GM19023 (cell line): ENCODE measurements at regions not wholly inside any gene's neighbourhood (a gene's known extent, or its start where the extent isn't known, plus 50 kb on each side); places are given as distances from the start of the nearest gene placed in this dataset.
A peak's percentile ranks its signal among the peaks of the same experiment; 100 is the strongest.
"Not testable (repeated sequence)": the region's sequence is repeated elsewhere in the genome, so short reads cannot be mapped to it uniquely, and the experiment has no call there.

Source experiments
- ATAC-seq: cut with Tn5 transposase; IDR thresholded peaks from one replicate; pipeline ENCODE4 v1.9.1; 2021; ENCODE audit warnings: mild to moderate bottlenecking, moderate library complexity; ENCODE audit not compliant: unreplicated experiment

DNA sequence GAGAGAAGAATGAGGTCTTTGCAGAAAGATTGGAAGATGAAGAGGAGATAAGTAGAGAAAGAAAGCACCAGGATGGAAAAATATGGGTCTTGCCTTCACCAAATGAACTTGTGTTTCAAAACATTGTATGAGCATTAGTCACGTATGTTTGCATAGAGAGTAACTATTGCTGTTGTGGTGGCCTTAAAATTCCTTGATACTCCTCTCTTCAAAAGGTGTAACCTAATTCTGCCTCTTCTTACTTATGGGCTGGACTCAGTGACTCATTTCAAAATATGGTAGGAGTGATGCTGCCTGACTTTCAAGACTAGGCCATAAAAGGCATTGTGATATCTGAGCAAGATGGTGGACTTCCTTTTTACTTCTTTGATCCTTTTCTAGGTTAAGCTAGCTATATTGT, 228.7 kb upstream of the ZNF385D start:
- no peak for ATAC-seq

DNA sequence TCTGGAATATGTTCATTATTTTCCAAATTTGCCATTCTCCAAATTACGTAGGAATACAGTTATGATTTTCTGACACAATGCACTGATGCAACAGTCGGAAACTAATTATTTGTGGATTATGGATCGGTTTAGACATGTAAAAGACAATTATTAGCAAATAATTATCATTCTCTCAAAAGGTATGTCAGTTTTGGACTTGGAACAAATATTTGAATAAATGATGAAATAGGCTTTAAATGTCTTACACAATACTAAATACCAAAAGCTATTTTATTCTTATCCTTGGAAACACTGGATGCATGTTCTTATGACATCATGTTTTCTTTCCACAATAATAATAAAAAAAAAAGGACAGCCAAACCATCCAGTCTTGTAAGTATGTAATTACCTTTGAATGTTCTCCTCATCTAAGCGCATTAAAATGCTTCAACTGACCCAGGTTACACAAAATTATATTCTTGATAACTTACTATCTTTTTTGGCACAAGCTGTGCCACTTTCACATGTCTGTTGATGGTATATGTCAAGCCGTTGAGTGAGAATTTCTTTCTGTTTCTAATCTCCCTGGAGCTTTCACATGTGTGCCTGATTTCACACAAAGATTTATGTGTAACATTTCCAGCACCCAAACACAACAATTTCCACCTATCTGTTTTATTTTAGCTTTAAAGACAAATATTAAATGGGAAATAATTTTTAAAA, 238.5 kb upstream of the ZNF385D start:
- no peak for ATAC-seq

DNA sequence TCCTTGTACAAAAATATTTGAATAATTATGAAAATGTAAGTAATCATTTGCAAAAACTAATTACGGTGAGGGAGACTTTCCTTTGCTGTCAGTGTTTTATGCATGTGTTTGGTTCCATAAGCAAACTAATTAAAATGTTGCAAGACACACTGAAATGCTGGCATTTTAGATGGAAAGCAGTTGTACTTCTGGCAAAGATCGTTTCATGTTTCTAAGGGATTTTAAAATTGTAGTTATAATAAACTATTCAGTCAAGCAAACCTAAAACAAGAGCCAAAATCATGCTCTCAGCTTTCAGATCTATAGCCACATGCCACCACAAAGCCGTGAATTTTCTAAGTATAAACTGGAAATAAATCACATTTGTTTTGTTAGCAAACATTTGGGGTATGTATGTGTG, 240.1 kb upstream of the ZNF385D start:
- no peak for ATAC-seq

DNA sequence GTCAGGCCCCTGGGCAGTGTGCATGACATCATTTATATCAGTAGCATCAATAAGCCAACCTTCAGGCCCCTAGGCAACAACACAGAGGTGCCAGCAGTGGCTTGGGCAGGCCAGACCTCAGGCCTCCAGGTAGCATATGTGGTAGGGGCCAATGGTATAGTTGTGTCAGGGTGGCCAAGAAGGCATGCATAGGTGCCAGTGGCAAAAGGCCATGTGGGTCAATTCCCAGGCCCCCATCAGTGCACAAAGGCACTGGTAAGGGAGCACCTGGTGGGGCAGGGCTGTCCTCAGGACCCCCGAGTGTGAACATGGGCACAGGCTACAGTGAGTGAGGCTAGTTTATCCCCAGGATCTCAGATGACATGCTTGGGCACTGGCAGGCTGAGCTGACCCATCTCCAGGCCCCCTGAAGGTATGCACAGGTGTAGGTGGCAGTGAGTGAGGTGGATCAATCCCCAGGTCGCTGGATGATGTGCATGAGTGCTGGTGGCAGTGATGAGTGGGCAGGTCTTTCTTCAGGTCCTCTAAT, 244.1 kb upstream of the ZNF385D start:
- ATAC-seq, result no peak

- no peak for ATAC-seq
Observed at GRCh38 chr3:22007368-22007767, 256.4 kb upstream of the ZNF385D start.

DNA sequence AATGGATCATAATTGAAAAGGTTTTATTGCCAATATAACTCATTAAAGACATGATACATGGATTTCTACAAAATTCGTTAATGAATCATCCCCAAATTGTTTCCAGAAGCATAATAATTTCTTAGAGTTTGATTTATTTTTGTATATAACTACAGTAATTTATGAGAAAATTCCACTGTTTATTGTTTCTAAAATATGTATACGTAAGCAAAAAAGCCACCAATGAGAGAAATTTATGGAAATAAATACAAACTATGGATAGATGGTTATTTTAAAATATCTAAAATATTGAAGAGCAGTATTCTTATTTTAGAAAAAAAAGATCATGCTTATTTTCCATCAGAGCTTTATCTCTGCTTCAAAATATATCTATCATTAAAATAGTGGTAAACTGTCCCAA, 260.0 kb upstream of the ZNF385D start:
- ATAC-seq, result no peak

GRCh38 chr3:22012471-22012870, 261.5 kb upstream of the ZNF385D start:
- ATAC-seq, result no peak

- no peak for ATAC-seq
Observed at GRCh38 chr3:22013641-22014040, 262.6 kb upstream of the ZNF385D start.

DNA sequence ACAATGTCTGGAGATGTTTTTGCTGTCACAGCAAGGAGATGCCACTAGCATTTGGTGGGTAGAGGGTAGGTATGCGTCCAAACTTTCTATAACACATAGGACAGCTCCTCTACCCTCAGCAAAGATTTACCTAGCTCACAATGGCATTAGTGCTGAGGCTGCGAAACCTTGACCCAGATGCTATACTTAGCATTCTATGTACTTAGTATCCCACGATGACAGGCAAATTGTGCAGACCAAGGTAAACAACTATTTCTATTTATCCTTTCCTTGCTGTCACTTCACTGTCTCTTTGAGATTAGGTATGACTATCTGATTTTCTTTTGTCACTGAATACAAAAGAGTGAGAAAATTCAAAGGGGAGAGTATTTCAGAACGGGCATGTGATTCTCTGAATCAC, 265.2 kb upstream of the ZNF385D start:
- no peak for ATAC-seq

DNA sequence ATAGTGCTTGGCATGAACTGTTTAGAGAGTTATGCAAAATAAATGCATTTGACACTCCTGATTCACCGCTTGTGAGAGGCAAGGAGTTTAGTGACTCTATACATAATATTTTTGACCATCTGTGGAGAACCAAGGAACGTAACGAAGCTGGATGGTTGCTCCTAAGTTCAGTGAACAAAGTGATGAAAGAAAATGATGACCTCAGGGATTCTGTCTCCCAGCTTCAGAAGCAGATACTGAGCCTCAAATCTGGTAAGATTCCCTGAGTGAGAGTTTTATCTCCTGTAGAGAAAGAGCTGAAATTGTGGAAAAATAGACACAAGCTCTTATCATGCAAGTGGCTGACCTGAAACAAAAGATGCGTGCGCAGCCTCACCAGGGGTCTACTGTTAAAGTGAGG, 273.6 kb upstream of the ZNF385D start:
- not testable (repeated sequence) for ATAC-seq

- no peak for ATAC-seq
Observed at GRCh38 chr3:22029480-22029879, 278.5 kb upstream of the ZNF385D start.

DNA sequence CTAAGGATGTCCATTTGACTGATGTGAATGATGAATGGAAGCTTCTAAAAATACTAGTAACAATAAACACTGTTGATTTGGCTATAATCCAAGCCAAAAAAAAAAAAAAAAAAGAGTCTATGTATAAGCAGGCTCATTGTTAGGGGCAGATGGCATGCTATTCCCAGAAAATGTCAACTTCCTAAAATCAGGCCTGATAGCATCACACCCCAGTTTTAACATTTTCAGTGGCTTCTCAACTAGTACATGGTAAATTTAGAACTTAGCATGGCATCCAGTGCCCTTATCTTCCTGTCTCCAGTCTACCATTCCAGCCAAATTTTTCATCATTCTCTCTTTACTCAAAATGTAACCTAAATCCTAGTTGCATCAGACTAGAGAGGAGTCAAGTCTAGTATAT, 288.2 kb upstream of the ZNF385D start:
- ATAC-seq, result no peak

DNA sequence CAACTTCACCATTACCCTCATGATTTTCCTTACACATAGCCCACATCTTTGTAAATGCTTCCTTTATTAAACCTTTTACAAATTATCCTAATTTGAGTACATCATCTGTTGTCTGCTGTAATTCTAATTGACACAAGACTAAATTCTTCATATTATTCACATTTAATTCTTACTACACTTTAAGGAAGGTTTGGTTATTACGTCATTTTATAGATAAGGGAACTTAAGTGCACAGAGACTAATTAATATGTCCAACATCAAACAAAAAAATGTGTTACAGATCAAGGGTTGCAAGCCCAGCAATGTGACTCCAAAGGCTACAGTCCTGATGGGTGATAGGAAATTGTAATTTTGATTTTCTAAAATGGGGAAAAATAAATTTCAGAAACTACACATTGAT, 289.1 kb upstream of the ZNF385D start:
- no peak for ATAC-seq

DNA sequence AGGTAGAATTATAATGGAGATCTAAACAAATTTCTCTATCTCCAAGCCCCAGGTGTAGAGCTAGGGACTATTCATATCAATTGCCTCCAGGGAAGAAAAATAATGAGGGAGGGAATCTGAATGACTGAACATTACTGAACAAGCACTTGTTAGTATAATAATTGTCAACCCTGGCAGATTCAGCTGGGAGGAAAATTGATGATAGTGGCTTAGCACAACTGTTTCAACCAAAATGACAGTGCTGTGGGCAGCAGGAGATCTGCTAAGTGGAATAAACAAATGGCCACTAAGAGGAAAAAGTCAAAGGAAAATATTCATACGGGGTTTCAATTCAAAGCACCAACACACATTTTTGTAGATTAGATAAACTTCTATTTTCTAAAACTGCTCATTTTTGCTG, 294.9 kb upstream of the ZNF385D start:
- ATAC-seq, result no peak

DNA sequence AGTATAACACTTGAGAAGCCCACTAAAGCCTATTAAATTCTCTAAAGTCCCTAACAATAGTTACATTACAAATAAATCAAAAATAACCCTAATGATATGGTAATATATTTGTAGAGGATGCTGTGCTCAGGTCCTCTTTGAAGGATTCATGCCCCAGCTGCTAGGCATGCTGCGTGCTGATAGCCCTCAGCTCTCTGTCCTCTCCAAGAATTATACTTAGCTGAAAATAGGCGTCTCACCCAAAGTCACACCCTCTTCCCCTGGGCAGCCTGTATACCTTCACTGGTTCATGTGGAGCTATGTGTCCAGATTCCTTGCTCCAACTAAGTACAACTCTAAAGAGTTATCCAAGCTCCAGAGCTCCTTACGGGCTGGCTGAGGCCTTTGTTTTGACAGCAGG, 312.5 kb upstream of the ZNF385D start:
- no peak for ATAC-seq

- ATAC-seq, result no peak
Observed at GRCh38 chr3:22068619-22069018, 317.6 kb upstream of the ZNF385D start.

GRCh38 chr3:22088204-22088603, 337.2 kb upstream of the ZNF385D start:
- ATAC-seq, result no peak

DNA sequence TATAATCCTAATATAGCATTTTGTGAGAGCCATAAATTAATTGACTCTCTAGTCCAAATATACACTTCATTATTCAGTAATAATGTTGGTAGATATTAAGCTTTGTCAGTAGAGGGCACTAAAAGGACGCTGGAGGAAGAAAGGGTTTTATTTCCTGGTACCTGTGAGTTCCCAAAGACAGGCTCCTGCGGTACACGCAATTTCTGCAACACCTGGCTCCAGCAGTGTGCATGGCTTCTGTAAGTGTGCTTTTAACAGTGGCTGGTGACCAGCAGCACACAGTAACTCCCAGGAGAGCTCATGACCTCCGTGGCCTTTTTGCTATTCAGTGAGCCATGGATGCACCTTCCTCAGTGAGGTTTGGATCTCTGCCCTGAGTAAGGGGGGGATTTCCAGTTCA, 338.3 kb upstream of the ZNF385D start:
- peak; percentile 87 for ATAC-seq

- no peak for ATAC-seq
Observed at GRCh38 chr3:22091329-22091728, 340.3 kb upstream of the ZNF385D start.

- no peak for ATAC-seq
Observed at GRCh38 chr3:22098021-22098420, 347.0 kb upstream of the ZNF385D start.

- ATAC-seq, result no peak
Observed at GRCh38 chr3:22101351-22101750, 350.3 kb upstream of the ZNF385D start.

- ATAC-seq, result no peak
Observed at GRCh38 chr3:22101811-22102210, 350.8 kb upstream of the ZNF385D start.

GRCh38 chr3:22103423-22103822, 352.4 kb upstream of the ZNF385D start:
- no peak for ATAC-seq
